HepG2 (cell line): ENCODE measurements at regions not wholly inside any gene's neighbourhood (a gene's known extent, or its start where the extent isn't known, plus 50 kb on each side); places are given as distances from the start of the nearest gene placed in this dataset.

ENCODE experiments used
- ATAC-seq: fragments of 200-7000 bp; cut with Tn5 transposase; 3 replicates; pipeline ENCODE4 v1.9.1; 2020; ENCODE audit warnings: mild to moderate bottlenecking, moderate library complexity
- BruUV-seq: library from RNA; stranded (reverse); fragments of 400-500 nt; replicated peaks from 2 replicates; lab custom pipeline; 2021; lab: Mats Ljungman, UMichigan
- CTCF ChIA-PET: fragments of 300-600 bp; formaldehyde crosslinking; extraction: SDS; loops from one replicate; lab custom pipeline; 2021; ENCODE audit warnings: low total read pairs, inconsistent platforms, low intra/inter-chr PET ratio; lab: Yijun Ruan, JAX
- POLR2A ChIA-PET: fragments of 350-600 bp; sonication (Branson Sonifier 250); formaldehyde crosslinking; loops from one replicate; lab custom pipeline; 2020; ENCODE audit warnings: antibody characterized with exemption, inconsistent platforms; lab: Yijun Ruan, JAX
- DNase-seq: peaks from one replicate; pipeline ENCODE4 v3.0.0-alpha.2; 2015; ENCODE audit warnings: low spot score
- FAIRE-seq: peaks from 3 replicates; lab custom pipeline; 2011; peaks lifted over from hg19 to GRCh38; lab: Jason Lieb, UNC
- H2AFZ ChIP-seq: one replicate; pipeline ENCODE4 v1.6.1; 2011; ENCODE audit warnings: low read length, inconsistent platforms
- H3K27ac ChIP-seq: fragments of 300-600 bp; 3 replicates; pipeline ENCODE4 v1.8.0; 2011; ENCODE audit warnings: mixed run types, mild to moderate bottlenecking, mixed read lengths, low read length, inconsistent platforms; ENCODE audit not compliant: insufficient read depth; ENCODE audit errors: extremely low read length
- H3K27me3 ChIP-seq, 2 experiments: fragments of 200-600 bp in 1 of 2; 2 replicates in 1 of 2; 3 replicates in 1 of 2; pipeline versions ENCODE4 v1.6.0 to v1.8.0; 2011; ENCODE audit warnings: low read length in 2 of 2, mild to moderate bottlenecking in 2 of 2, moderate library complexity in 2 of 2, inconsistent platforms in 1 of 2; ENCODE audit not compliant: insufficient read depth in 2 of 2, control insufficient read depth in 1 of 2
- H3K36me3 ChIP-seq, 2 experiments: fragments of 200-600 bp in 1 of 2; replicated peaks in 1 of 2; 2 replicates in 1 of 2; 3 replicates in 1 of 2; pipeline versions ENCODE4 v1.5.1 to v1.8.0; 2011; ENCODE audit warnings: low read length in 2 of 2, inconsistent platforms in 1 of 2; ENCODE audit not compliant: insufficient read depth in 2 of 2, control insufficient read depth in 1 of 2
- H3K4me1 ChIP-seq: 2 replicates; pipeline ENCODE4 v1.5.1; 2012; ENCODE audit warnings: low read length, inconsistent platforms; ENCODE audit not compliant: insufficient read depth
- H3K4me2 ChIP-seq: 2 replicates; pipeline ENCODE4 v1.6.0; 2011; ENCODE audit warnings: low read depth, low read length, inconsistent platforms
- H3K4me3 ChIP-seq, 3 experiments: fragments of 200-600 bp in 1 of 3; sonication (generic), shearing (Covaris generic) in 1 of 3; replicated peaks in 1 of 3; 2 replicates each; pipeline ENCODE4 v1.5.1; 2011 to 2016; ENCODE audit warnings: low read length in 3 of 3, inconsistent platforms in 2 of 3, low read depth in 2 of 3, mild to moderate bottlenecking in 2 of 3, control low read depth in 1 of 3, mixed read lengths in 1 of 3; ENCODE audit not compliant: insufficient read depth in 1 of 3
- H3K79me2 ChIP-seq: one replicate; pipeline ENCODE4 v1.6.1; 2011; ENCODE audit warnings: low read length, inconsistent platforms; ENCODE audit not compliant: insufficient read depth
- H3K9ac ChIP-seq: 2 replicates; pipeline ENCODE4 v1.6.0; 2011; ENCODE audit warnings: mild to moderate bottlenecking, low read depth, low read length, inconsistent platforms; ENCODE audit not compliant: insufficient read depth
- H3K9me3 ChIP-seq: 2 replicates; pipeline ENCODE4 v1.5.1; 2012; ENCODE audit warnings: mild to moderate bottlenecking, low read length
- H4K20me1 ChIP-seq: 2 replicates; pipeline ENCODE4 v1.6.0; 2011; ENCODE audit warnings: inconsistent platforms, mild to moderate bottlenecking, low read length, moderate library complexity; ENCODE audit not compliant: insufficient read depth
- ARNT2 ChIP-seq: sonication (generic); formaldehyde crosslinking; IDR thresholded peaks from 2 replicates; pipeline ENCODE4 v1.8.0; 2022; ENCODE audit warnings: mild to moderate bottlenecking, low read depth, missing genetic modification reagents, moderate library complexity
- ATAD3A ChIP-seq: sonication (generic); formaldehyde crosslinking; IDR thresholded peaks from 2 replicates; pipeline ENCODE4 v1.4.0; 2020; ENCODE audit warnings: missing genetic modification reagents
- CEBPG ChIP-seq: IDR thresholded peaks from 2 replicates; pipeline ENCODE4 v1.6.1; 2016
- CENPX ChIP-seq: sonication (generic); formaldehyde crosslinking; IDR thresholded peaks from 2 replicates; pipeline ENCODE4 v1.9.0; 2021; ENCODE audit warnings: mild to moderate bottlenecking, missing genetic modification reagents, moderate library complexity
- CHD4 ChIP-seq: fragments of 200-600 bp; sonication (generic); IDR thresholded peaks from 2 replicates; pipeline ENCODE4 v1.7.0; 2017; ENCODE audit warnings: mild to moderate bottlenecking, low read length, borderline replicate concordance
- ETS1 ChIP-seq: sonication (generic); formaldehyde crosslinking; IDR thresholded peaks from 2 replicates; pipeline ENCODE4 v1.4.0; 2020; ENCODE audit warnings: missing genetic modification reagents
- FOXJ3 ChIP-seq: sonication (generic); formaldehyde crosslinking; IDR thresholded peaks from 2 replicates; pipeline ENCODE4 v1.4.0; 2020; ENCODE audit warnings: missing genetic modification reagents, mild to moderate bottlenecking, borderline replicate concordance
- FOXP1 ChIP-seq, 2 experiments: fragments of 450-650 bp in 1 of 2; IDR thresholded peaks; 2 replicates each; pipeline ENCODE4 v1.6.1; 2017 to 2018; ENCODE audit warnings: antibody characterized with exemption in 1 of 2
- JUN ChIP-seq: sonication (generic); formaldehyde crosslinking; IDR thresholded peaks from 2 replicates; pipeline ENCODE4 v1.4.0; 2020; ENCODE audit warnings: mild to moderate bottlenecking, missing genetic modification reagents
- KDM5A ChIP-seq: fragments of 200-600 bp; sonication (generic); IDR thresholded peaks from 2 replicates; pipeline ENCODE4 v1.7.0; 2018; ENCODE audit warnings: antibody characterized with exemption, mild to moderate bottlenecking, low read length, borderline replicate concordance
- MAFF ChIP-seq: IDR thresholded peaks from 2 replicates; pipeline ENCODE4 v1.6.1; 2011; ENCODE audit warnings: low read depth, low read length, improper control_type of control experiment
- MAFK ChIP-seq, 2 experiments: IDR thresholded peaks in 1 of 2; conservative IDR thresholded peaks in 1 of 2; 2 replicates each; pipeline ENCODE4 v1.6.1; 2011; ENCODE audit warnings: improper control_type of control experiment in 2 of 2, low read length in 2 of 2
- SRSF4 ChIP-seq: fragments of 200-400 bp; formaldehyde crosslinking; IDR thresholded peaks from one replicate; pipeline ENCODE4 v1.6.1; 2018; ENCODE audit warnings: mild to moderate bottlenecking, low read depth, low read length, moderate library complexity; ENCODE audit not compliant: poor library complexity, severe bottlenecking
- ZNF337 ChIP-seq: sonication (generic); formaldehyde crosslinking; IDR thresholded peaks from 2 replicates; pipeline ENCODE4 v1.5.1; 2020; ENCODE audit warnings: missing genetic modification reagents, low read depth, mild to moderate bottlenecking, borderline replicate concordance
- ZNF468 ChIP-seq: sonication (generic); formaldehyde crosslinking; IDR thresholded peaks from 2 replicates; pipeline ENCODE4 v1.8.0; 2022; ENCODE audit warnings: mild to moderate bottlenecking, moderate library complexity, missing genetic modification reagents
- ZNF792 ChIP-seq: IDR thresholded peaks from 2 replicates; pipeline ENCODE4 v1.6.1; 2016
- WGBS: methylation state at CpG from one replicate; pipeline ENCODE4 v1.1.6; 2017; ENCODE audit warnings: low lambda C conversion rate; 5-methylcytosine and 5-hydroxymethylcytosine counted together
- in situ Hi-C: cut with HindIII; loops from 2 replicates; pipeline ENCODE4 v1.10.0; 2017; ENCODE audit warnings: low pct_unique_long_range_greater_than_20kb; ENCODE audit not compliant: extremely low pct_ligation_motif_present
- intact Hi-C: fragments of 100-400 bp; cut with micrococcal nuclease; formaldehyde crosslinking; loops from one replicate; pipeline ENCODE4 v1.10.0; 2022; ENCODE audit not compliant: unreplicated experiment
- TF ChIP-seq, protein P1 (sequence below): sonication (generic); formaldehyde crosslinking; IDR thresholded peaks from 2 replicates; pipeline ENCODE4 v1.5.1; 2020; ENCODE audit warnings: mild to moderate bottlenecking, missing genetic modification reagents, moderate library complexity

- 26% methylated on average over 3 of the region's 3 CpGs for WGBS
- no peaks in the 10 kb centered on the region for H3K36me3 ChIP-seq
- intact Hi-C loops (no loop called here), in situ Hi-C loops (no loop called here)
- ChIA-PET CTCF (no interaction called here), POLR2A (no interaction called here)
- H3K4me2 ChIP-seq = no peak overlapping the region
- H3K27me3 ChIP-seq = no peaks in the 10 kb centered on the region
- ATAC-seq (no peak), FAIRE-seq (no peak), DNase-seq (no peak)
- no peak overlapping the region for H3K9ac ChIP-seq
- H4K20me1 ChIP-seq = no peaks in the 10 kb centered on the region
- TF ChIP-seq MAFK (conservative IDR thresholded peaks at IDR 0.05 in 1 of 2, IDR thresholded peaks at IDR 0.05 in 1 of 2; ENCODE audit: low read length in 2 of 2) (peak; percentile 91 to 97), ATAD3A (no peak), MAFF (peak; percentile 94)
- BruUV-seq = no TSS peak
- no peaks in the 10 kb centered on the region for H3K4me1 ChIP-seq
- H3K9me3 ChIP-seq = no peaks in the 10 kb centered on the region
- no peak overlapping the region for H2AFZ ChIP-seq
- no peak overlapping the region for H3K4me3 ChIP-seq
- no peak overlapping the region for H3K27ac ChIP-seq
- H3K79me2 ChIP-seq = no peaks in the 10 kb centered on the region
These were observed 107.2 kb upstream of the FAM180A start for GRCh38 chr7:135855846-135856245.

DNA sequence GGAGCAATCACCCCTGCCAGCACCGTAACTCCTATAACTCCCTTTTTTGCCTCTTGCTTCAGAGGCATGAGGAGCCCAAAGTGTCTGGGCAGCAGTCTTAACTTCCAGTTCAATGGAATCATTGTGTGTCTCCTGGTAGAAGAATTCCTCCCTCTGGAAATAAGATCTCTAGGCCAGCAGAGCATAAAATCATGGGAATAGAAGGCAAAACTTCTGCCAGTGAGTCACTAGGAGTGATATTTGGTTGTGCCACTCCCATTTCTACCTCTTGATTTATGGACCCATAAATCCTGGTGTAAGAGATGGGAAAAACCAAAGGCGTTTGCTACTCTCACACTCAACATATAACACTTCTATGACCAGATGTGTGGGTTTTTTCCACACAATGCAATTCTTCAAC, 104.9 kb upstream of the FAM180A start:
- FAIRE-seq (no peak), DNase-seq (no peak), ATAC-seq (no peak)
- BruUV-seq = no TSS peak
- CTCF ChIA-PET = no interaction called here
- in situ Hi-C loops (no loop called here), intact Hi-C loops (no loop called here)
- no peaks in the 10 kb centered on the region for H3K9me3 ChIP-seq
- H2AFZ ChIP-seq = no peak overlapping the region
- no peaks in the 10 kb centered on the region for H3K27me3 ChIP-seq
- no peaks in the 10 kb centered on the region for H3K79me2 ChIP-seq
- no peak overlapping the region for H3K4me3 ChIP-seq
- no peaks in the 10 kb centered on the region for H4K20me1 ChIP-seq
- no peaks in the 10 kb centered on the region for H3K36me3 ChIP-seq
- no peak overlapping the region for H3K27ac ChIP-seq
- WGBS = 35% methylated on average over 2 of the region's 2 CpGs
- no peak overlapping the region for H3K4me2 ChIP-seq
- POLR2A ChIA-PET = no interaction called here
- no peak overlapping the region for H3K9ac ChIP-seq
- no peaks in the 10 kb centered on the region for H3K4me1 ChIP-seq
- TF ChIP-seq CEBPG (no peak), ZNF468 (CRISPR knock-in tag) (no peak), FOXP1 (IDR thresholded peaks at IDR 0.05) (no peak), FOXP1 (CRISPR knock-in tag; IDR thresholded peaks at IDR 0.05) (no peak), ZNF337 (no peak), CENPX (CRISPR knock-in tag) (no peak), ETS1 (CRISPR knock-in tag) (no peak), SRSF4 (no peak), JUN (CRISPR knock-in tag) (no peak), FOXJ3 (CRISPR knock-in tag) (no peak), ARNT2 (CRISPR knock-in tag) (no peak), KDM5A (no peak), CHD4 (no peak), ZNF792 (CRISPR knock-in tag) (no peak)
- TF ChIP-seq, protein P1, sequence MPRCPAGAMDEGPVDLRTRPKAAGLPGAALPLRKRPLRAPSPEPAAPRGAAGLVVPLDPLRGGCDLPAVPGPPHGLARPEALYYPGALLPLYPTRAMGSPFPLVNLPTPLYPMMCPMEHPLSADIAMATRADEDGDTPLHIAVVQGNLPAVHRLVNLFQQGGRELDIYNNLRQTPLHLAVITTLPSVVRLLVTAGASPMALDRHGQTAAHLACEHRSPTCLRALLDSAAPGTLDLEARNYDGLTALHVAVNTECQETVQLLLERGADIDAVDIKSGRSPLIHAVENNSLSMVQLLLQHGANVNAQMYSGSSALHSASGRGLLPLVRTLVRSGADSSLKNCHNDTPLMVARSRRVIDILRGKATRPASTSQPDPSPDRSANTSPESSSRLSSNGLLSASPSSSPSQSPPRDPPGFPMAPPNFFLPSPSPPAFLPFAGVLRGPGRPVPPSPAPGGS (CRISPR knock-in tag) = no peak
